Activated T-helper 1 cell treated with Interleukin-2 at 50 U/mL for 16 hours (primary cell): ENCODE measurements at regions not wholly inside any gene's neighbourhood (a gene's known extent, or its start where the extent isn't known, plus 50 kb on each side); places are given as distances from the start of the nearest gene placed in this dataset.

Source experiments
- DNase-seq: peaks from one replicate; pipeline ENCODE4 v3.0.0-alpha.2; 2020; ENCODE audit warnings: low read depth

DNA sequence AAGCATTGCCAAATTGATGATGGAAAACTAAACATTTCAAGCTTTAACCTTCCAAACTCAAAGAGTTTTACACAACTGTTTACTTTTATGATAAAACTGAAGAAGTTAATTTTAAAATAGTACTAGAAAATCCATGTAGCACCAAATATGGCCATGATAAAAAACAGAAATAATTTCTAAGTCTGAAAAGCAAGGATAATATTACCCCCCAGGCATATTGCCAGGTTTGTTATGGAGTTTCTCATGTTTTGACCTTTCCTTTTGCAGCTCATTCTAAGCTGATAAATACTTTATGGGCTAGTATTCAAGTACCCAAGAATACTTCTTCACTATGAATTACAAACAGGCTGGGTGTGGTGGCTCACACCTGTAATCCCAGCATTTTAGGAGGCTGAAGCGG is 209.9 kb upstream of the ZFP64 start:
- no peak for DNase-seq

DNA sequence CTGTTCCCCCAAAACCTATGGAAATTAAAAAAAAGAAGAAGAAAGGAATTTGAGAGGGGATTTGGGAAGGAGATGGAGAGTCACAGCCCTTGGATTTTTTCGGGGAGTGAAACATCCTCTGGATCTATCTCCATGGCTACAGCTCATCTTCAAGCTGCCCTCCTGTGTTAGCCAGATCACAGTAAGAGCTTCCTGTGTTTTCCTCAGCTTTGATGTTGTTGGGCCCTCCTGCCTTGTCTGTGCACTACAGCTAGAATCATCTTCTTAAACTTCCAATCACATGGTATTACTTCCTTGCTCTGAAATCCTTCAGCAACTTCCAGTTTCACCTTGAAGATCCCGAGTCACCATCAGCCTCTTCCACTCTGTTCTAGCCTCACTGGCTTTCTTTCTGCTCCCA is 207.8 kb upstream of the ZFP64 start:
- no peak for DNase-seq

DNA sequence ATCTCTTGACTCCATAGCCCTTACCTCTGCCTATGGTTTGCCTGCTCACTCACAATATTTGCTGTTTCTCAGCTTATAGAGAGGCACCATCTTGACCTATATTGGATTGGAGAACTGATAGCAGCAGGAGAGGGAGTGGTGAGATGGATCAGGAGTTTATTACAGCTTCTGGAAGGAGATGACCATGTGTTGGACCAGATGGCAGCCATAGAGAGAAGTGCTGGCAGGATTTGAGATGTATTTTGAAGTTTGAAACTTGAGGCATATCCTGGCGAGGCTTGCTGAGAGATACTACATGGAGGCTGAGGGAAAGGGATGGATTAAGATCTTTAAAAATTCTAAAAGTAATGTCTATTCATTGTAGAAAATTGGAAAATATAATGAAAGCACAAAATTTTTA is 198.0 kb upstream of the ZFP64 start:
- DNase-seq = no peak

DNA sequence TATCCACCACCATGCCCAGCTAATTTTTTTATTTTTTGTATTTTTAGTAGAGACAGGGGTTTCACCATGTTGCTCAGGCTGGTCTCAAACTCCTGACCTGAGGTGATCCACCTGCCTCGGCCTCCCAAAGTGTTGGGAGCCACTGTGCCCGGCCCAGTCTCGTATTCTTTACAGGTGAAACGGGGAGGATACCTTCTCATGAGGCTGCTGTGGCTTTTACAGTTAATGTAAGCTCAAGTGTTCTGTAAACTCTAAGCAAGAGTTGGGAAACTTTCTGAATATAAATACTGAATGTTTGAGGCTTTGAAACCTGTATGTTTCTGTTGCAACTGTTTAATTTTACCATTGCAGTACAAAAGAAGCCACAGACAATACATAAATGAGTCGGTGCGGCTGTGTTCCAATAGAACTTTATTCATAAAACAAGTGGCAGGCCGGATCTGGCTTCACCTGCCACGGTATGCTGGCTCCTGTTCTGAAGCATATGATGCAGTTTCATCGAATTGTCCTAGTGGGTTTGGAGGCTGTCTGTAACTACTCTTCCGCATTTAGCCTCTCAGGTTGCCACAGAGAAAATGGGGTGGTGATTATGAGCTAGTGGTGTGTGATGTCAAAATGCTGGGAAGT is 192.5 kb upstream of the ZFP64 start:
- no peak for DNase-seq

DNA sequence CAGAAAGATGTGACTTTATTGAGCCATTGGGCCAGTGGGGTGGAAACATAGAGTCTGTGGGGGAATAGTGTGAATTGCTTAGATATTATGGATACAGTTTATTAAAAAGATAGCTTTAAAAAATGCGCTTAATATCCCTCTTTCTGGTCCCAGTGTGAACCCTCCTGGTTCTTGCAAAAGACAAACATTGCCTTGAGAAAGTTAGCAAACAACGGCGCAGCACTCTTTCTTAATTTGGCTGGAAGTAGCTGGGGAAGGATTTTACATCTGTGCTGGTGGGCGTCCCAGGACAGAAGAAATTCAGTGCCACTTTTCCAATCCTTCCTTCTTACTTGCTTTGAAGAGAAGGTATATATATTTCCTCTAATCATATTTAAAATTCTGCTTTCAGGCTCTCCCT is 191.4 kb upstream of the ZFP64 start:
- no peak for DNase-seq

DNA sequence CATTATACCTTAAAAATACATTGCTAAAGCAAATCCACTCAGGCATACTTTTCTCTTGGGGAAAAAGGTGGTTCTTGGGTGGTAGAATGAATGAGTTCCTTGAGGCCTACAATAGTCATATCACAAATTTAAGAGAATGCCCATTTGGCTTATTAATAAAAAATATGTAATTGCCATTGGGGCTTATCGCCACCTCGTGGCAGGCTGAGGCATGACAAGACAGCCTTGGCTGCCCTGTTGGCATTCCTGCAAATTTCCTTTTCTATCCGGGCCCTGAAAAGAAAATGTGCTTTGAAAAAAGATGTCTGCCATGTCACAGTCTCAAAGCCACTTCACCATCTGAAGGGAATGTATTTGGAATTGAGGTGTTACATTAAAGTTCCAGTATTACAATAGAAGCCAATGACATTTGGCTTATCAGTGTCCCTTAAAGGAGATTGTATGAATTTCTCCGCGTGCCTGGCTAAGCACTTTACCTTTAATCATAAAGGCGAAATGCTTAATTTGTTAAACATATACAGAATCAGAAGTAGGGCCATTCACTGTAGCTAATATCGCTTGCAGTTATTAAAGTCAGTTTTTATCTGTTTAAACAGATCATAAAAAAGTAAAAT is 188.3 kb upstream of the ZFP64 start:
- DNase-seq = no peak

DNA sequence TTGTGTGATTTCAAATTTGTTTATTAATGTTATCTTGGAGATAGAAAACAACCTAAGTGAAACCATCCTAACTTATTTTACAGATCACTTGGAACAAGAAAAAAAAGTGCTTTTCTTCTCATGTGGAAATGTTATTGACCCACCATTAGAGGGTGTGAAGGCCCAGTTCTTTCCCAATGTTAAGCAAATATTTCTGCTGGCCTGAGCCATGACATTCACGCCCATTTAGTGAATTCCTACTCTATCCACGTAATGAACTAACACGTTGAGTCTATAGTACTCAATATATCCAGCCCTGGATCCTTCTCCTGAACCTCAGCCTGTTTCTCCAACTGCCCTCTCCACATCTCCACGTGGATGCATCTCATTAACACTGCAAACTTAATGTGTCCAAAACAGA is 180.6 kb upstream of the ZFP64 start:
- no peak for DNase-seq

DNA sequence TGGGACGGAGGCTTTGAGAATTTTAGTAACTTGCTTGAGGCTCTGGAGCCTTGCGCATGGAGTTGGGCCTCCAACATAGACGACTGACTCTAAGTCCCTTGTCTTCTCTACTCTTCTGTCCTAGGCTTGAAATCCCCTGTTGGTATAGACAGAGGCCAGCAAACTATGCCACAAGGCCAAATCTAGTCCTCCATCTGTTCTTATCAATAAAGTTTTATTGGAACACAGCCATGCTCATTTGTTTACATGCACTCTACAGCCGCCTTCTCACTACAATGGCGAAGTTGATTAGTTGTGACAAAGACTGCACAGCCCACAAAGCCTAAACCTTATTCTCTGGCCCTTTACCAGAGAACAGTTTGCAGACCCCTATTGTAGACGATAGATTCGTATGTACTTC is 174.1 kb upstream of the ZFP64 start:
- no peak for DNase-seq

DNA sequence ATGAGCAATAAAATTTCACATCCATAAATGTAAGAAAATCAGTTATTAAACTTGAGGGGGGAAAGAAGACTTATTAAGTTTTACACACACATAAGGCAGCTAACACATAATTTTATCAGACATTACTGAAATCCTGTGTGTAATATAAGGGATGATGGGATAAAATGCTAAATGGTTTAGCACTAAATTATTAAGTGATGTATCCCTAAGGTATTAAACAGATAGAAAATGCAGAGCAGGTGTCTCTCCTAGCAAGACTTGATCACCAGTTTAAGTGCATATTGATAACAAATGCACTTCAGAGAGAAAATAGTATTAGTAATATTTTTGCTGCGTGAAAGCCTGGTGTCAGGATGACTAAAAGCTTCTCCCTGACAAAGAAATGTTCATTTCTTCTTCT is 172.8 kb upstream of the ZFP64 start:
- DNase-seq = no peak

DNA sequence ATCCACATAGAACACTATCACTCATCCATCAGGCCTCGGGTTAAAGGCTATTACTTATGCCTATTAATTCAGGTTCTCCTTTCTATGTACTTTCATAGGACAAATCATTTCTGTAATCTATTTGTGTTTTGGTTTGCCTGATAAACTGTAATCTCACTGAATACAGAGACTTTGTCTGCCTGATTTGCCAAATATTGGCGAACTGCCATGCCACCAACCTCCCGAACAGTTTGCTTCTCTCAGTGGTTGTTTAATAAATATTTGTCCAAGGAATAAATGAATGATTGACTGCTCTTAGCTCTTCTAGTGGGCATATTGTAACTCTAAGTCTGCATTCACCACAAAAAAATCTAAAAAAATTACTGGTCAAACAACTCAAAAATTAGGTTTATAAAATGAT is 170.1 kb upstream of the ZFP64 start:
- no peak for DNase-seq

DNA sequence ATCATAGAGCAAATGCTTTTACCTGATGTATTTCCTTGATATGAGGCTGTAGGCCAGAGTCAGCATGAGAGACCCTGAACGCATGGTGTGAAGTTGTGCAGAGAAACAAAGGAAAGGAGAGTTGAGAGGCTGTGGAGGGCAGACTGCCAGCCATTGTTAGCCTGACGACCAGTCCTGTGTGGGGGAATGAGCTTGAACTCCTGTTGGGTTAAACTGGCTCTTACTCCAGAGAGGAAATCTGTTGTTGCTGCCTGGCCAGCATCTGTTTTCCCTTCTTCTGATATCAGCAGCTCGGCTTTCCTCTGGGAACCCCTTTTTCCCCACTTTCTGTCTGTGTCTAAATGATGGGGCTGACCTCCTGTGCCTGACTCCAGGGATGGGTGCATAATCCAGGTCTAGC is 158.2 kb upstream of the ZFP64 start:
- DNase-seq = no peak

DNA sequence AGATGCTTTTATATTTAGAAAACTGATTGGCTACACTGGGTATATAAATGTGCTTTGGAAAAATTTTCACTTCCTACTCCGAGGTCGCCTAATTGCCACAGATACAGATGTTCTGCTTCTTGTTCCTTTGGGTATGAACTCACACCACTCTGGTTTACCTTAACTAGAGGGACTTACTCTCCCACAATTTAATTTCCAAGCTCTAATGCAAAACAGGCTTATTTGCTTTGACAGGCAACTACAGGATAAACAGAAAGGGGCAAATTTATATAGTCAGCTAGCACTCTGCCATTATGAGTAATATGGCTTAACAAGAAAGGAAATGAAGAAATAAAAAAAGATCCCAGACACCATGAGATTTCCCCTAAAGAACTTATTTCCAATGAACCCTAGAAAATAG is 156.9 kb upstream of the ZFP64 start:
- no peak for DNase-seq

DNA sequence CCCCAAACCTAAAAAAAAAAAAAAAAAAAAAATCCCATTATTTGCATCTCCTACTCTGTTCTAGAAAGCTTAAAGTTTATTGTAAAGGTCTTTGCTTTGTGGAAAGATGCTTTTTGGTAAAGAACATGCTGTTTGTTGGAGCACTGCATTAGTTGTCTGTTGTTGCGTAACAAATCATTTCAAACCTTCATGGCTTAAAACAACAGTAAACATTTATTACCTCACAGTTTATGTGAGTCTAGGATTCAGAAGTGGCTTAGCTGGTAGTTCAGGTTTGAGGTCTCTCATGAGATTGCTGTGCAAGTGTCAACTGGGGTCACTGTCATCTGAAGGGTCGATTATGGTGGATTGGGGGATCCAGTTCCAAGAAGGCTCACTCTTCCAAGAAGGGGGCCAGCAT is 155.2 kb upstream of the ZFP64 start:
- no peak for DNase-seq

DNA sequence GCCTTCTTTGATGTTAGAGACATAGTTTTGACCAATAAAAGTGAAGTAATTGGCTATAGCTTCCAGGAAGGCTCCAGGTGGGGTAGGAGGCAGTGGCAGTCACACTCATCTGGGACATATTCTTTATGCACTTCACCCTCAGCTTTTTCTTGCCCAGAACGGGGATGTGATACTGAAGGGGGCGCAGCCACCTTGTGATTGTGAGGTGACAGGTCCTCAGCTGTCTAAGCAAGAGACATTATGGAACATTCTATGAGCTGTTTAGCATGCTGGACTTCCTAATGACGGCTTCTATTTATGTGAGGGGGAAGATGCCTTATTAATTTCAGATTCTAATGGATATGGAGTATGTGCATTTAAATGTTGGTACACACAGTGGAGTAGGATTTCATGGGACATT is 151.3 kb upstream of the ZFP64 start:
- no peak for DNase-seq

DNA sequence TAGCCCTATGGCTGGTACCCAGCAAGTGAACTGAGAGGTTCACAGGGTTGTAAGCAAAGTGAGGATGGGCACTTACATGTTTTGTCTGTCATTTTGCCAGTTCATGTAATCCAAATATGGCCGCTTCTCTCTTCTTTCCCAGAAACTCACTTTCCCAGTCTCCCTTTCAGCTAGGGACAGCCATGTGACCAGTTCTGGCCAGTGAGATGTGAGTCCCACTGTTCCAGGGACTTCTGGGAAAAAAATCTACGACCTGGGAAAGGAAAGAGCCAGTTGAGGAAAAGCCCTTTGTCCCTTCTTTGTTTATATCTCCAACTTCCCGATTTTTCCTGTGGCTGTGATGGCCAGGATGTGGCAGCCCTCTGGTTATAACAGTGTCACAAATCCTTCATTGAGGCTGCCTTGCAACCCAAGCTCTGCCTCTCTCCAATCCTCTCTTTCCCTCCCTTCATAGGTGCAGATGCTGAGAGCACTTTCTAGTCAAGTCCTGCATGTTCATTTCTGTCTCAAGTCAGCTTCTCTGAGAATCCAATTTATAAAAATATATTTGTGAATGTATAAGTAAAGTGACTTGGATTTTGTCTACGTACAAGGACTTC is 148.6 kb upstream of the ZFP64 start:
- no peak for DNase-seq

DNA sequence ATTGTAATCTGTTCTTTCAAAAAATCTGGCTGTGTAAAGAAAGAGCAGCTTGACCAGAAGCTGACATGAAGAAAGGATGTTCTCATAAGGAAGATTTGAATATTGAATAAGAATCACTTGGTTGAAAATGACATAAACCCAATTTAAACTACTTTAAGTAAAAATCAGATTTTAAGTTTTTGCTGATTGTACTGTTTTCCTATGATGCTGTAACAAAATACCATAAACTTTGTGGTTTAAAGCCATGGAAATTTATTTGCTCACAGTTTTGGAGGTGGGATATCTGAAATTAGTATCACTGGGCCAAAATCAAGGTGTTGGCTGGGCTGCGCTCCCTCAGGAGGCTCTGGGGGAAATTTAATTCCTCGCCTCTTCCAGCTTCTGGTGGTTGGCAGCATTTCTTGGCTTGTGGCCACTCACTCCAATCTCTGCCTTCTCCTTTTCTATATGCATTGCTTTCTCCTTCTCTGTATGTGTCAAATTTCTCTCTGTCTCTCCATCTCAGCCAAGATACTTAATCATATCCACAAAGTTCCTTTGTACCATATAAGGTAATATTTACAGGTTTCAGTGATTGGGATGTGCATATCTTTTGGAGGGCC is 141.2 kb upstream of the ZFP64 start:
- DNase-seq = no peak

DNA sequence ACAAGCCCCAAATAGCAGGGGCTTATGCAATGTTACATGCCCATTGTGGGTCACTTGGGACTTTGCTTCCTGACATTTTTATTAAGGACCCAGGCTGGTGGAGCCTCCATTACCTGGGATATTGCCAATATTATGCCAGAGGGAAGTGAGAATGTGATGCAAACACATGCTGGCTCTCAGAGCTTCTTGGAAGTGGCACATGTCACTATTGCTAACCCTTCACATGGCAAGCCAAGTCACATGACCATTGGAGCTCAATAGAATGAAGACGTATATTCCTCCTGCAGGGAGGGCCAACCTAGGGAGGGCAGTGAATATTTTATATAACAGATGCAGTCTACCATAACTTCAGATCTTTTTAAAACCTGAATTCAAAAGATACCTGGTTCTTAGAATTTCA is 140.7 kb upstream of the ZFP64 start:
- no peak for DNase-seq

DNA sequence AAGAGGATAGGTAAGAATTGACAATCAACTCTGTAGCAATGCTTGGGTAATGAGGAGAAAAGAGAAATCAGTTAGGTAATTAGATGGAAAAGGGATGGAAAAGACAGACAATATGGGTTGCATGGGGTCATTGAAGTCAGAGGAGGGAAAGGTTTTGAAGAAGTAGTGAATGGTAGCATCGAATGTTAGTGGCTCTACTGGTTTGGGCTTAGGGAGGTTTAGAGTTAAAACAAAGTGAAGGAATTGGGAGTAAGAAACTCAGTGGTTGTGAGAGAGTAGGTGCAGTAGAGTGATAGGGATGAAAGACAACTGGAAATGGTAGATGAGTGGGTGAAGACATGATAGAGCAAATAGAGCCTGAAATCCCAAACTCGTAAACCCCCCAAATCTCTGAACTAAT is 140.1 kb upstream of the ZFP64 start:
- DNase-seq = no peak

DNA sequence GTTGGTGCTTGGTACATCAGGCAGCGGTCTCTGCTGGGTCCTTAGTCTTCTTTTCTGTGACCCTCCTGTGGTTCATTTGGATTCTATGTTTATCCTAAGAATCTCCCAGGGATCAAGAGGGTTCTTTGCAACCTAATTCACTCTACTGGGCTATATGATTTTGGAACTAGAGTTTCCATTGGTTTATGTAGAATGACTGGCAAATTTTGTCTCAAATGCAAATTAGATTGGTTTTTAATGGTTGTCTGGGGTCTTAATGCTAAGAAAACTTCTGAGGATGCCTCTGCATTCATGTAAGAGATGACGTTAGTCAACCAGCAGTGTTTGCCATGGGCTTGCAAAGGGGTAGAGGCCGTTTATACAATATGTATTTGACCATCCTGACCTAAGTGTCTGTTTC is 129.8 kb upstream of the ZFP64 start:
- no peak for DNase-seq

DNA sequence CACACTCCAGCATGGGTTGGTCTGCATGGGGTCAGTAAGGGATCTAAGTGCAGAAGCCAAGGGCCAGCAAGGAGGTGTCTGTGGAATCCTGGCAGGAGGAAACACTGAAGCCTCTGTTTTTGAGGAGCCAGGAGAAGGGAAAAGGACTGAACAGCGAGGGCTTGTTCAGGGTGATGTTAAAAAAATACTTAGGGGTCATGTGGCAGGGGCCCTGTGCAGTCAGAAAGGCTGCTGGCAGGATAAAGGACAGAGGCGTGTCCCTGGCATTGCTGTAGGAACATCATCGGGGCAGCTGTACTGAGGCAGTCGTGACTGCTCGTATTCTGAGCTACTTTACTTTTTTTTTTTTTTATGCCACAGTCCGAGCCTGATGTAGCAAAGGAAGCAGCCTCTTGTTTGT is 127.1 kb upstream of the ZFP64 start:
- DNase-seq = no peak

DNA sequence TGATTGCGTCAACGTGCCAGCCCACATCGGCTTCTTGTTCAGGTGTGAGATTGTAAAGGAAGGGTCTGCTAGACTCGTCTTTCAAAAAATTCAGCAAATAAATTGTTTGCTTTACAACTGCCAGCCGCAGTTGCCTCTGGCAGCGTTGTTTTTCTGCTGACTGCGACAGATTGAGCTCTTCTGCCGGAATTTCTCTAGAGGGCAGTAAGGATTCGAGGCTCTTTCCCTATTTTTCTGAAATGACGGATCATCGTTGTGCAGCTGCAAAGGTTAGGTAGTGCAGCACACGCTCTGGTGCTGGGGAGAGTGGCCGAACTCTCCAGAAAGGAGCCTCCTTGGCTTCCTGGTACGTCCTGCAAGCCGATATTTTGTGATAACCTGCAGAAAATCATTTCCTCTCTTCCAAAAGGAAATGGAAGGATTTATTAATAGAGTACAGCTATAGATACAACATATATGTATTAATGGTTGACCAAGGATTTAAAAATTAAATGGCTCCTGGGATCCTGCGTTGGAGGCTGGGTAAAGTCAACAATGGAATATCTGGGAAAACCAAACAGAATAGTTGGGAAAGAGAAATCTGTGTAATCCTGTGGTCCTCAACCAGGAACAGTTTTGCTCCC is 121.9 kb upstream of the ZFP64 start:
- DNase-seq = no peak

DNA sequence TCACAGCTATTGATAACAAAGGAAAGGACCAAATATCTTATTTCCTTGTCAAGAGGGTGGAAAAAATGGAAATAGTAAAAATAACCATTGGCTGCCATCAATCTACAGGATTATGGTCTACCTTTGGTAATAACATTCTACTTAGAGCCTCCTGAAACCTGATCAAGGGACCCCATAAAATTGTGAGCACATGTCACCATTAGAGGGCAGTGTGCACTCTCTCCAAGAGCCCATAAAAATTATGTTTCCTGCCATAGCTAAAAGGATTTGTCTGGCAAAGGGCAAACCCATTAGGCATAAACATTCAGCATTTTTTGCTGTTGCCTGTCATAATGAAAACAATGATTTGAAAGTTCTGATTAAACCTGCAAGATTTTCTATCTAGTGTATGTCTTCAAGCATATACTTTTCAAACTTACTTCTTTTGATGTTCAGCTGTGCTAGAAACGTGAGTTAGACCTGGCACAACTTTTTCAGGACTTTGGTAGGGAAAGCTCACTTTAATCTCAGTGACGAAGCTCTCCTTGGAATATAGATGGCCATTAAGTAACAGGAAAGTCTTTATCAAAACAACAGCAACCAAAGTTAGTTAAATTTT is 120.7 kb upstream of the ZFP64 start:
- DNase-seq = peak; percentile 20
